ENCODE measurements at regions not wholly inside any gene's neighbourhood (a gene's known extent, or its start where the extent isn't known, plus 50 kb on each side); places are given as distances from the start of the nearest gene placed in this dataset.

- TF ChIP-seq CHD7 (IDR thresholded peaks at IDR 0.05; ENCODE audit: insufficient replicate concordance, low read length) = no peak
- no peak for TF ChIP-seq TBP (IDR thresholded peaks at IDR 0.05; ENCODE audit: low read depth, low read length)
- TF ChIP-seq EZH2 (IDR thresholded peaks at IDR 0.05; ENCODE audit: low read depth, low read length, severe bottlenecking) = no peak
- no peak for TF ChIP-seq CTBP2 (IDR thresholded peaks at IDR 0.05; ENCODE audit: borderline replicate concordance, insufficient read depth, insufficient read length, low read length)
- TF ChIP-seq SP4 (IDR thresholded peaks at IDR 0.05; ENCODE audit: low read length) = no peak
- no peak for TF ChIP-seq TEAD4 (IDR thresholded peaks at IDR 0.05; ENCODE audit: low read depth, low read length)
- no peak for TF ChIP-seq HDAC6 (IDR thresholded peaks at IDR 0.05; ENCODE audit: low read depth, low read length)
- TF ChIP-seq CBX5 (IDR thresholded peaks at IDR 0.05; ENCODE audit: low read depth, low read length) = no peak
These were observed 94.4 kb upstream of the SERTAD2 start (continued) for GRCh38 chr2:64748147-64748546.

All from H1 (cell line).